ENCODE measurements at regions not wholly inside any gene's neighbourhood (a gene's known extent, or its start where the extent isn't known, plus 50 kb on each side); places are given as distances from the start of the nearest gene placed in this dataset.

DNA sequence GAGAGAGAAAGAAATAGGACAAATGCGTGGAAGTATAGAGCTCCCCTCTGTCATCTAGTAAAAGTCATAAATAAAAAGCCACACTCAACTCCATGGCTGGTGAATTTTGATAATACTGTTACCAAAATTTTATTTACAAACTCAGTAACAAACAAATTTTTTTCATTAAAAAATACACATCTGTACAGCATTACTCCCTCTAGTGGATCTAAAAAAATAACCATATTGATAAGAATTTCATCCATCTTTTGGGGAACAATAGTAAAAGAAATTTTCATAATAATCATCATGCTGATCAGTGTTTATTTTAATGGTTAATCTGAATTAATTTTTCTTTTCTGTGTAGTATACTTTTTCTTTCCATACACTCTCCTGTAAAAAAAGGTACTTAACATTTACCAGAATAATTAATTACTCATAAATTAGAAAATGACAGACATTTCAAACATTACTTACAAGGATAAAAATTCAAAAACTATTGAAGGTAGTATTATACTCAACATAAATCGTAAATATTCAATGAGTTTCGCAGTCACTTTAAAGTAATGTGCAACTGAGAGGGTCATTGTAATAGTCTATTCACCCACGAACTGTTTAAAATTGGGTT lies 173.5 kb upstream of the LSM14A start:
- Mint-ChIP-seq H3K27me3 (peaks cover 13 to 34% (median 28%) of the 10 kb centered on the region in 5 donors), H3K27ac (no peak overlapping the region), H3K9me3 (peaks cover 0 to 9% (median 5%) of the 10 kb centered on the region in 11 donors), H3K4me3 (no peak overlapping the region), H3K36me3 (no peaks in the 10 kb centered on the region), H3K4me1 (no peaks in the 10 kb centered on the region)
- ATAC-seq (no peak), DNase-seq (no peak)
- Histone ChIP-seq H3K4me3 (ENCODE audit: low read length) (no peak overlapping the region), H3K9me3 (ENCODE audit: control insufficient read depth in 2 of 3, low read length in 3 of 3) (no peaks in the 10 kb centered on the region), H3K36me3 (ENCODE audit: control insufficient read depth in 2 of 3, insufficient read depth in 3 of 3, low read length in 3 of 3) (no peaks in the 10 kb centered on the region), H3K4me1 (ENCODE audit: control insufficient read depth in 2 of 2, insufficient read depth in 2 of 2, low read length in 2 of 2) (no peaks in the 10 kb centered on the region), H3K27me3 (ENCODE audit: control insufficient read depth in 2 of 2, insufficient read depth in 2 of 2, low read length in 2 of 2) (peaks cover 0 to 5% of the 10 kb centered on the region in 2 donors), H3K27ac (ENCODE audit: low read depth, low read length) (no peak overlapping the region)
- POLR2A ChIA-PET = no interaction called here
- CTCF ChIA-PET = no interaction called here
- intact Hi-C loops (cut with micrococcal nuclease) = loop anchor here in 1 of 2 donors (2.0 kb wide), 1 partner anchor 220 kb away; no protein-coding TSS in a partner anchor

DNA sequence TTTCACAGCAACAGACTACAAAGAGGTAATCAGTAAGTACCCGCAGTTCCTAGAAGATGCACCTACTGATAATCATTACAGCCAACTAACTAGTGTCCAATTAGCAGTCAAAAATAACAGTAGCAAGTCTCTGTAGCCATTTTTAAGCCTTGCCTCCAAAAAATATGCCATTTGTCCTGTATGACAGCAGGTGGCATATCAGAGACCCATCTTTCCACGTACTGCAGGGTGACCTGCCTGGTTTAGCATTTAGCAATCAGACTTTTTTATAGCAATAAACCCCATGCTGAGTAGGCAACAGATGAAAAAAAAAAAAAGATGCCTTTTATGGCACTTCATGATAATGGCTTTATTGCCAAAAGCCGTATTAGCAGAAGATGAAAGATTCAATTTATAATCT lies 155.3 kb upstream of the LSM14A start:
- H3K9me3 ChIP-seq (ENCODE audit: control insufficient read depth in 2 of 3, low read length in 3 of 3) = no peaks in the 10 kb centered on the region
- no peaks in the 10 kb centered on the region for H3K4me1 ChIP-seq (ENCODE audit: control insufficient read depth in 2 of 2, insufficient read depth in 2 of 2, low read length in 2 of 2)
- peaks cover 28 to 64% (median 53%) of the 10 kb centered on the region in 5 donors for H3K27me3 Mint-ChIP-seq
- no peak overlapping the region for H3K27ac ChIP-seq (ENCODE audit: low read depth, low read length)
- H3K4me1 Mint-ChIP-seq = no peaks in the 10 kb centered on the region
- POLR2A ChIA-PET = no interaction called here
- H3K27me3 ChIP-seq (ENCODE audit: control insufficient read depth in 2 of 2, insufficient read depth in 2 of 2, low read length in 2 of 2) = peaks cover 0 to 3% of the 10 kb centered on the region in 2 donors
- peaks cover 0 to 7% (median 0%) of the 10 kb centered on the region in 5 donors for H3K36me3 Mint-ChIP-seq
- H3K36me3 ChIP-seq (ENCODE audit: control insufficient read depth in 2 of 3, insufficient read depth in 3 of 3, low read length in 3 of 3) = no peaks in the 10 kb centered on the region
- intact Hi-C loops (cut with micrococcal nuclease) = no loop called here
- ATAC-seq = no peak
- no peak overlapping the region for H3K4me3 ChIP-seq (ENCODE audit: low read length)
- no peak overlapping the region for H3K4me3 Mint-ChIP-seq
- no peak for DNase-seq
- CTCF ChIA-PET = no interaction called here
- peaks cover 0 to 29% (median 7%) of the 10 kb centered on the region in 11 donors for H3K9me3 Mint-ChIP-seq
- H3K27ac Mint-ChIP-seq = no peak overlapping the region

DNA sequence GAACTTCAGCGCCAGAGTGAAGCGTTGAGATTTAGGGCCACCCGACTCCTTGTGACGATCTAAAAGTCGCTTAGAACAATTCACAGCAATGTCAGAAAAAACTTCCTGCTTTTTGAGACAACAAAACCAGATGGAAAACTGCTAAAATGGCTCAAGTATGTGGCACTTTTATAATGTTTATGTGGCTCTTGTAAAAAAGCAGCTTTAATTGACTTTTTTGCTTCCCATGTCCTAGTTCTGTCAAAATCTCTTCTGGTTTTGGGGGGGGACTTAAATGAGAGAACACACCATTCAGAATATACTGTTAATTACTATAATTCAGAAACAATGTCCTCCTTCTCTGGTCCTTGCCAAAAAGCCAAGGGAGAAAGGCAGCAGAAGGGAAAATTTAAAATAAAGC lies 154.7 kb upstream of the LSM14A start:
- Histone ChIP-seq H3K36me3 (ENCODE audit: control insufficient read depth in 2 of 3, insufficient read depth in 3 of 3, low read length in 3 of 3) (no peaks in the 10 kb centered on the region), H3K4me1 (ENCODE audit: control insufficient read depth in 2 of 2, insufficient read depth in 2 of 2, low read length in 2 of 2) (no peaks in the 10 kb centered on the region), H3K4me3 (ENCODE audit: low read length) (no peak overlapping the region), H3K9me3 (ENCODE audit: control insufficient read depth in 2 of 3, low read length in 3 of 3) (no peaks in the 10 kb centered on the region), H3K27ac (ENCODE audit: low read depth, low read length) (no peak overlapping the region), H3K27me3 (ENCODE audit: control insufficient read depth in 2 of 2, insufficient read depth in 2 of 2, low read length in 2 of 2) (peaks cover 0 to 3% of the 10 kb centered on the region in 2 donors)
- Mint-ChIP-seq H3K4me3 (no peak overlapping the region), H3K36me3 (peaks cover 0 to 7% (median 0%) of the 10 kb centered on the region in 5 donors), H3K27ac (no peak overlapping the region), H3K27me3 (peaks cover 23 to 64% (median 52%) of the 10 kb centered on the region in 5 donors), H3K4me1 (no peaks in the 10 kb centered on the region), H3K9me3 (peaks cover 2 to 29% (median 6%) of the 10 kb centered on the region in 11 donors)
- ChIA-PET POLR2A (no interaction called here), CTCF (no interaction called here)
- intact Hi-C loops (cut with micrococcal nuclease) = no loop called here
- DNase-seq = no peak
- no peak for ATAC-seq

DNA sequence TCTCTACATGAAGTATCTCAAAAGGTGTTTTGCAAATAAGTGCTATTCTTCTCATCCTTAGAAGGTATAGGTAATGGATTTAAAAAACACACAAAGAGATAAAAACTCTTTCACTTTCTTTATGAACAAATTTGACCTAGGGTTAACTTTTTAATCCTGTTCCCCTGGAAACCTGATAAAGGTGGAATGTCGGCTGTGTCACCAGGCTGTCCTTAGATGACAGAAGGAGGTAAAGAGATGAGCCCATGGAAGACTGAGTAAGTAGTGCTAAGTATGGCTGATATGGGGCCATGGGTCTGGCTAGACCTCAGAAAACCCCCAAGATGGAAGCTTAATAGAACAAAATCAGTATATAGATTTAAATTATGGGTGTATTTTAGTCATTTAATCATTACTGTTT lies 153.8 kb upstream of the LSM14A start:
- Histone ChIP-seq H3K4me1 (ENCODE audit: control insufficient read depth in 2 of 2, insufficient read depth in 2 of 2, low read length in 2 of 2) (no peaks in the 10 kb centered on the region), H3K36me3 (ENCODE audit: control insufficient read depth in 2 of 3, insufficient read depth in 3 of 3, low read length in 3 of 3) (no peaks in the 10 kb centered on the region), H3K4me3 (ENCODE audit: low read length) (no peak overlapping the region), H3K27ac (ENCODE audit: low read depth, low read length) (no peak overlapping the region), H3K27me3 (ENCODE audit: control insufficient read depth in 2 of 2, insufficient read depth in 2 of 2, low read length in 2 of 2) (peaks cover 0 to 3% of the 10 kb centered on the region in 2 donors), H3K9me3 (ENCODE audit: control insufficient read depth in 2 of 3, low read length in 3 of 3) (peaks cover 0 to 8% (median 0%) of the 10 kb centered on the region in 3 experiments)
- no peak overlapping the region for H3K27ac Mint-ChIP-seq
- peaks cover 21 to 64% (median 56%) of the 10 kb centered on the region in 5 donors for H3K27me3 Mint-ChIP-seq
- H3K36me3 Mint-ChIP-seq = peaks cover 0 to 10% (median 0%) of the 10 kb centered on the region in 5 donors
- H3K9me3 Mint-ChIP-seq = peaks cover 6 to 32% (median 13%) of the 10 kb centered on the region in 11 donors
- intact Hi-C loops (cut with micrococcal nuclease) = no loop called here
- no peak overlapping the region for H3K4me3 Mint-ChIP-seq
- ChIA-PET CTCF (no interaction called here), POLR2A (no interaction called here)
- ATAC-seq = no peak
- no peak for DNase-seq
- no peaks in the 10 kb centered on the region for H3K4me1 Mint-ChIP-seq

DNA sequence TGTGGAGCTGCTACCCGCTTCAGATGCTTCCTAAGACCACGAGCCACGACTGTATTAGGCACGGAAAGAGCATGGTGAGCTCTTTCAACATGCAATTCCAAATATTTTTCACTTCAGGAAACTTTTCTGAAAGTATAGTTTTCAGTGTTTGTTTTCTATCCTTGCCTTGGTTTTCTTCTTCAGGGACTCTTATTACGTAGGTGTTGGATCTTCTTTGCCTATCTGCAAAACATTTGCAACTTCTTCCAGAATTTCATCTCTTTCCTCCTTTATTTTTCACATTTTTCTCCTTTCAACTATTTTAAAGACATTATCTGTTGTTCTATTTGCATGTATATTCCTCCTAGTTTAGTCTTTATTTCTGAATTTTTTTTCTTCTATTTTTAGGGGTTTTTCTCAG lies 148.9 kb upstream of the LSM14A start:
- intact Hi-C loops (cut with micrococcal nuclease) = no loop called here
- CTCF ChIA-PET = no interaction called here
- Mint-ChIP-seq H3K9me3 (peaks cover 6 to 38% (median 21%) of the 10 kb centered on the region in 11 donors), H3K27me3 (peaks cover 5 to 58% (median 51%) of the 10 kb centered on the region in 5 donors), H3K4me1 (no peaks in the 10 kb centered on the region), H3K27ac (no peak overlapping the region), H3K36me3 (peaks cover 0 to 5% (median 3%) of the 10 kb centered on the region in 5 donors), H3K4me3 (no peak overlapping the region)
- Histone ChIP-seq H3K27me3 (ENCODE audit: control insufficient read depth in 2 of 2, insufficient read depth in 2 of 2, low read length in 2 of 2) (peaks cover 0 to 3% of the 10 kb centered on the region in 2 donors), H3K9me3 (ENCODE audit: control insufficient read depth in 2 of 3, low read length in 3 of 3) (peaks cover 0 to 11% (median 0%) of the 10 kb centered on the region in 3 experiments), H3K27ac (ENCODE audit: low read depth, low read length) (no peak overlapping the region), H3K4me3 (ENCODE audit: low read length) (no peak overlapping the region), H3K4me1 (ENCODE audit: control insufficient read depth in 2 of 2, insufficient read depth in 2 of 2, low read length in 2 of 2) (no peaks in the 10 kb centered on the region), H3K36me3 (ENCODE audit: control insufficient read depth in 2 of 3, insufficient read depth in 3 of 3, low read length in 3 of 3) (no peaks in the 10 kb centered on the region)
- DNase-seq = no peak
- POLR2A ChIA-PET = no interaction called here
- ATAC-seq = no peak

DNA sequence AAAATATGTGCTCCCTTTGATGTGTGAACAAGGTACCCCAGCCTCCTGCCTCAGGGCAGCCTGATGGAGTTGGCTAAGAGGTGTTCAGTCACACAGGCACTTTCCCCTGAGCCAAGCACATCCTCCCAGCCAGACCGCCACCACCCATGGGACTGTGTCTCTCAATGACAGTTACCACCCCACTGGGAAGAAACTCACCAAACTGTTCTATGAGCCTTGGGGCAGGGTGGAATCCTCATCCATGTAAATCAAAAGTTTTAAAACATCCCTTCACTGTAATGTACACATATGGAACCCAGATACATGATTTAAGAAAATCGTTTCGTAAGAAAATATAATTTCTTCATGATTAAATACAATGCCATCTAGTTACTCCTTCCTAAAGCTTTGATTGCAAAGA lies 138.4 kb upstream of the LSM14A start:
- Histone ChIP-seq H3K27me3 (ENCODE audit: control insufficient read depth in 2 of 2, insufficient read depth in 2 of 2, low read length in 2 of 2) (no peaks in the 10 kb centered on the region), H3K4me3 (ENCODE audit: low read length) (no peak overlapping the region), H3K36me3 (ENCODE audit: control insufficient read depth in 2 of 3, insufficient read depth in 3 of 3, low read length in 3 of 3) (no peaks in the 10 kb centered on the region), H3K9me3 (ENCODE audit: control insufficient read depth in 2 of 3, low read length in 3 of 3) (no peaks in the 10 kb centered on the region), H3K4me1 (ENCODE audit: control insufficient read depth in 2 of 2, insufficient read depth in 2 of 2, low read length in 2 of 2) (no peaks in the 10 kb centered on the region), H3K27ac (ENCODE audit: low read depth, low read length) (no peak overlapping the region)
- CTCF ChIA-PET = no interaction called here
- POLR2A ChIA-PET = no interaction called here
- Mint-ChIP-seq H3K4me1 (no peaks in the 10 kb centered on the region), H3K36me3 (no peaks in the 10 kb centered on the region), H3K9me3 (peaks cover 0 to 3% (median 0%) of the 10 kb centered on the region in 11 donors), H3K4me3 (no peak overlapping the region), H3K27ac (no peak overlapping the region), H3K27me3 (peaks cover 0 to 30% (median 20%) of the 10 kb centered on the region in 5 donors)
- ATAC-seq (no peak), DNase-seq (no peak)
- intact Hi-C loops (cut with micrococcal nuclease) = no loop called here

DNA sequence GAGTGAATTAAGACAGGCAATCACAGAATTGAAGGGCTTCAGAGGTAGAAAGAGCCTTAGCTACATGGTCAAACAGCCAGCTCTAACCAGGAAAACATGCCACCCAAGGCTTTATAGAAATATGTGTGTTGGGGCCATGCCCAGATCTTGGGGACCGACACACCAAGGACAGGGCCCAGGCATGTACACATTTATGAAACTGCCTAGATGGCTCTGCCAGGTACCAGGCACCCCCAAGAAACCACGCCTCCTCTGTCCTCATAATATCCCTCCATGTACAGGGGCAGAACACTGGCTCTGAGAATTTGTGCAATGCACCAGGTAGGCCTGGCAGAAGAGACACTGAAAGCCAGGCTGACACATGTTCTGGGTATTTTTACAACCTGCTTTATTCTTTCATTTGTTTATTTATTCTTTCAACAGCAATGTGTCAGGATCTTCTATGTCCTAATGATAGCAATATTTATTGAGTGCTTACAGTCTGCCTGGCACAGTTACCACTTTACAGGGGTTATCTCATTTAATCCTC lies 137.9 kb upstream of the LSM14A start:
- CTCF ChIA-PET = no interaction called here
- intact Hi-C loops (cut with micrococcal nuclease) = no loop called here
- peaks cover 0 to 3% (median 0%) of the 10 kb centered on the region in 11 donors for H3K9me3 Mint-ChIP-seq
- no peak overlapping the region for H3K4me3 Mint-ChIP-seq
- H3K27me3 Mint-ChIP-seq = peaks cover 0 to 27% (median 17%) of the 10 kb centered on the region in 5 donors
- DNase-seq (no peak), ATAC-seq (no peak)
- Histone ChIP-seq H3K9me3 (ENCODE audit: control insufficient read depth in 2 of 3, low read length in 3 of 3) (no peaks in the 10 kb centered on the region), H3K27me3 (ENCODE audit: control insufficient read depth in 2 of 2, insufficient read depth in 2 of 2, low read length in 2 of 2) (no peaks in the 10 kb centered on the region), H3K4me3 (ENCODE audit: low read length) (no peak overlapping the region), H3K4me1 (ENCODE audit: control insufficient read depth in 2 of 2, insufficient read depth in 2 of 2, low read length in 2 of 2) (no peaks in the 10 kb centered on the region), H3K27ac (ENCODE audit: low read depth, low read length) (no peak overlapping the region), H3K36me3 (ENCODE audit: control insufficient read depth in 2 of 3, insufficient read depth in 3 of 3, low read length in 3 of 3) (no peaks in the 10 kb centered on the region)
- no peaks in the 10 kb centered on the region for H3K36me3 Mint-ChIP-seq
- POLR2A ChIA-PET = no interaction called here
- H3K4me1 Mint-ChIP-seq = no peaks in the 10 kb centered on the region
- H3K27ac Mint-ChIP-seq = no peak overlapping the region
